AG09319 (cell line): ENCODE measurements at regions not wholly inside any gene's neighbourhood (a gene's known extent, or its start where the extent isn't known, plus 50 kb on each side); places are given as distances from the start of the nearest gene placed in this dataset.

Source experiments
- DNase-seq: peaks from one replicate; pipeline ENCODE4 v3.0.0-alpha.2; 2010; ENCODE audit warnings: low read depth; ENCODE audit errors: extremely low read depth
- CTCF ChIP-seq: IDR thresholded peaks from 2 replicates; pipeline ENCODE4 v1.5.1; 2011; ENCODE audit warnings: low read depth, mild to moderate bottlenecking, inconsistent platforms, low read length, moderate library complexity

- TF ChIP-seq CTCF: no peak
- no peak for DNase-seq
These were observed 185.8 kb upstream of the DDI1 start for GRCh38 chr11:103850419-103851165.

- no peak for TF ChIP-seq CTCF
- peak; percentile 42 for DNase-seq
These were observed 185.2 kb upstream of the DDI1 start for GRCh38 chr11:103851166-103851651.
